GM23338 (cell line): ENCODE measurements at regions not wholly inside any gene's neighbourhood (a gene's known extent, or its start where the extent isn't known, plus 50 kb on each side); places are given as distances from the start of the nearest gene placed in this dataset.

Experiments
- ATAC-seq: fragments of 200-7000 bp; cut with Tn5 transposase; 3 replicates; pipeline ENCODE4 v1.9.1; 2020
- DNase-seq: peaks from one replicate; pipeline ENCODE4 v3.0.0-alpha.2; 2015; ENCODE audit warnings: low spot score
- H2AFZ ChIP-seq: fragments of 200-600 bp; sonication (generic); 2 replicates; pipeline ENCODE4 v1.8.0; 2016; ENCODE audit warnings: antibody characterized with exemption, mild to moderate bottlenecking, moderate library complexity
- H3F3A ChIP-seq: fragments of 200-600 bp; sonication (generic); replicated peaks from 2 replicates; pipeline ENCODE4 v1.8.0; 2017; ENCODE audit warnings: antibody characterized with exemption, mixed run types, low read depth
- H3K27ac ChIP-seq: fragments of 200-600 bp; sonication (generic); 2 replicates; pipeline ENCODE4 v1.6.1; 2016; ENCODE audit warnings: low read depth
- H3K27me3 ChIP-seq: fragments of 200-600 bp; sonication (generic); 2 replicates; pipeline ENCODE4 v1.8.0; 2016; ENCODE audit warnings: mild to moderate bottlenecking, mixed run types, moderate library complexity; ENCODE audit not compliant: insufficient read depth
- H3K36me3 ChIP-seq: fragments of 200-600 bp; sonication (generic); 2 replicates; pipeline ENCODE4 v1.8.0; 2016; ENCODE audit warnings: mild to moderate bottlenecking; ENCODE audit not compliant: insufficient read depth
- H3K4me1 ChIP-seq: fragments of 200-600 bp; sonication (generic); 2 replicates; pipeline ENCODE4 v1.8.0; 2016; ENCODE audit warnings: mild to moderate bottlenecking, moderate library complexity; ENCODE audit not compliant: insufficient read depth
- H3K4me2 ChIP-seq: fragments of 200-600 bp; sonication (generic); 2 replicates; pipeline ENCODE4 v1.7.1; 2017; ENCODE audit warnings: mixed run types
- H3K4me3 ChIP-seq: fragments of 200-600 bp; sonication (generic); 2 replicates; pipeline ENCODE4 v1.6.1; 2016; ENCODE audit warnings: mixed run types
- H3K79me2 ChIP-seq: fragments of 200-600 bp; sonication (generic); replicated peaks from 2 replicates; pipeline ENCODE4 v1.8.0; 2017; ENCODE audit warnings: mild to moderate bottlenecking; ENCODE audit not compliant: insufficient read depth
- H3K9me2 ChIP-seq: fragments of 200-600 bp; sonication (generic); 2 replicates; pipeline ENCODE4 v1.8.0; 2017; ENCODE audit not compliant: insufficient read depth
- H4K20me1 ChIP-seq: fragments of 200-600 bp; sonication (generic); replicated peaks from 2 replicates; pipeline ENCODE4 v1.8.0; 2017; ENCODE audit warnings: mild to moderate bottlenecking; ENCODE audit not compliant: insufficient read depth
- H3K27ac Mint-ChIP-seq: 2 replicates; pipeline ENCODE4 v1.8.0; 2020; ENCODE audit warnings: inconsistent platforms, mild to moderate bottlenecking, moderate library complexity, mixed read lengths
- H3K27me3 Mint-ChIP-seq: 3 replicates; pipeline ENCODE4 v1.8.0; 2022; ENCODE audit warnings: low read depth, mild to moderate bottlenecking, moderate library complexity, mixed read lengths, inconsistent platforms; ENCODE audit not compliant: insufficient read depth, poor library complexity
- H3K36me3 Mint-ChIP-seq: 3 replicates; pipeline ENCODE4 v1.8.0; 2021; ENCODE audit warnings: low read depth, mild to moderate bottlenecking, inconsistent platforms, moderate library complexity, mixed read lengths
- H3K4me1 Mint-ChIP-seq: 3 replicates; pipeline ENCODE4 v1.8.0; 2020; ENCODE audit warnings: mild to moderate bottlenecking, inconsistent platforms, mixed read lengths
- H3K4me3 Mint-ChIP-seq: 3 replicates; pipeline ENCODE4 v1.8.0; 2021; ENCODE audit warnings: moderate library complexity, mild to moderate bottlenecking, inconsistent platforms, mixed read lengths
- H3K9me3 Mint-ChIP-seq: 3 replicates; pipeline ENCODE4 v1.8.0; 2020; ENCODE audit warnings: moderate library complexity, mild to moderate bottlenecking, inconsistent platforms, mixed read lengths
- CREB1 ChIP-seq: fragments of 250-450 bp; sonication (Bioruptor Pico); IDR thresholded peaks from 2 replicates; pipeline ENCODE4 v1.5.0; 2020; ENCODE audit warnings: low read depth, mild to moderate bottlenecking, moderate library complexity
- NANOG ChIP-seq: IDR thresholded peaks from 2 replicates; pipeline ENCODE4 v1.6.1; 2016; ENCODE audit warnings: antibody characterized with exemption, borderline replicate concordance
- ZNF114 ChIP-seq: fragments of 250-450 bp; sonication (Bioruptor Pico); IDR thresholded peaks from 2 replicates; pipeline ENCODE4 v1.5.0; 2020; ENCODE audit warnings: mild to moderate bottlenecking, moderate library complexity
- TF ChIP-seq, protein P1 (sequence below): fragments of 250-450 bp; sonication (Bioruptor Pico); IDR thresholded peaks from 2 replicates; pipeline ENCODE4 v1.5.0; 2020; ENCODE audit warnings: mild to moderate bottlenecking, moderate library complexity
- TF ChIP-seq, protein P2 (sequence below), 2 experiments: fragments of 200-600 bp in 1 of 2; sonication (generic) in 1 of 2; conservative IDR thresholded peaks; 2 replicates each; pipeline versions ENCODE4 v1.5.1 to v1.6.1; 2016 to 2017; ENCODE audit warnings: antibody characterized with exemption in 2 of 2, low read depth in 2 of 2, mild to moderate bottlenecking in 2 of 2, moderate library complexity in 1 of 2

DNA sequence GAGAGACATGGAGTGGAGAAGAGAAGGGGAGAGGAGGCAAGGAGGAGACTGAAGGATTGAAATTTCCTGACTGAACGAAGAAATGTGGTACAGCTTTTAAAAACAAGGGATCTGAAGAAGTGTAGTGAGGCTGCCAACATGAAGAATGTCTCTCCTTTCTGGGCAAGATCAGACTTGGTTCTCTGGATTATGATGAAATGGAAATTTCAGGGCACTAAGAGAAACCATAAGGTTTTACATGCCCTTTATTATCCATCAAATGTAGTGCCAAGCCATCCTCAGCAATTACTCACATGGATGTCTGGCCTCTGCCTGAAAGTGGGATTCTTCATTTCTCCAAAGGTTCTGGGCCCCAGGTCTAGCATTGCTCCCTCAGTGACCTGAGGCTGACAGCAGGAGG lies 77.6 kb upstream of the CCDC80 start (continued):
- TF ChIP-seq, protein P1, sequence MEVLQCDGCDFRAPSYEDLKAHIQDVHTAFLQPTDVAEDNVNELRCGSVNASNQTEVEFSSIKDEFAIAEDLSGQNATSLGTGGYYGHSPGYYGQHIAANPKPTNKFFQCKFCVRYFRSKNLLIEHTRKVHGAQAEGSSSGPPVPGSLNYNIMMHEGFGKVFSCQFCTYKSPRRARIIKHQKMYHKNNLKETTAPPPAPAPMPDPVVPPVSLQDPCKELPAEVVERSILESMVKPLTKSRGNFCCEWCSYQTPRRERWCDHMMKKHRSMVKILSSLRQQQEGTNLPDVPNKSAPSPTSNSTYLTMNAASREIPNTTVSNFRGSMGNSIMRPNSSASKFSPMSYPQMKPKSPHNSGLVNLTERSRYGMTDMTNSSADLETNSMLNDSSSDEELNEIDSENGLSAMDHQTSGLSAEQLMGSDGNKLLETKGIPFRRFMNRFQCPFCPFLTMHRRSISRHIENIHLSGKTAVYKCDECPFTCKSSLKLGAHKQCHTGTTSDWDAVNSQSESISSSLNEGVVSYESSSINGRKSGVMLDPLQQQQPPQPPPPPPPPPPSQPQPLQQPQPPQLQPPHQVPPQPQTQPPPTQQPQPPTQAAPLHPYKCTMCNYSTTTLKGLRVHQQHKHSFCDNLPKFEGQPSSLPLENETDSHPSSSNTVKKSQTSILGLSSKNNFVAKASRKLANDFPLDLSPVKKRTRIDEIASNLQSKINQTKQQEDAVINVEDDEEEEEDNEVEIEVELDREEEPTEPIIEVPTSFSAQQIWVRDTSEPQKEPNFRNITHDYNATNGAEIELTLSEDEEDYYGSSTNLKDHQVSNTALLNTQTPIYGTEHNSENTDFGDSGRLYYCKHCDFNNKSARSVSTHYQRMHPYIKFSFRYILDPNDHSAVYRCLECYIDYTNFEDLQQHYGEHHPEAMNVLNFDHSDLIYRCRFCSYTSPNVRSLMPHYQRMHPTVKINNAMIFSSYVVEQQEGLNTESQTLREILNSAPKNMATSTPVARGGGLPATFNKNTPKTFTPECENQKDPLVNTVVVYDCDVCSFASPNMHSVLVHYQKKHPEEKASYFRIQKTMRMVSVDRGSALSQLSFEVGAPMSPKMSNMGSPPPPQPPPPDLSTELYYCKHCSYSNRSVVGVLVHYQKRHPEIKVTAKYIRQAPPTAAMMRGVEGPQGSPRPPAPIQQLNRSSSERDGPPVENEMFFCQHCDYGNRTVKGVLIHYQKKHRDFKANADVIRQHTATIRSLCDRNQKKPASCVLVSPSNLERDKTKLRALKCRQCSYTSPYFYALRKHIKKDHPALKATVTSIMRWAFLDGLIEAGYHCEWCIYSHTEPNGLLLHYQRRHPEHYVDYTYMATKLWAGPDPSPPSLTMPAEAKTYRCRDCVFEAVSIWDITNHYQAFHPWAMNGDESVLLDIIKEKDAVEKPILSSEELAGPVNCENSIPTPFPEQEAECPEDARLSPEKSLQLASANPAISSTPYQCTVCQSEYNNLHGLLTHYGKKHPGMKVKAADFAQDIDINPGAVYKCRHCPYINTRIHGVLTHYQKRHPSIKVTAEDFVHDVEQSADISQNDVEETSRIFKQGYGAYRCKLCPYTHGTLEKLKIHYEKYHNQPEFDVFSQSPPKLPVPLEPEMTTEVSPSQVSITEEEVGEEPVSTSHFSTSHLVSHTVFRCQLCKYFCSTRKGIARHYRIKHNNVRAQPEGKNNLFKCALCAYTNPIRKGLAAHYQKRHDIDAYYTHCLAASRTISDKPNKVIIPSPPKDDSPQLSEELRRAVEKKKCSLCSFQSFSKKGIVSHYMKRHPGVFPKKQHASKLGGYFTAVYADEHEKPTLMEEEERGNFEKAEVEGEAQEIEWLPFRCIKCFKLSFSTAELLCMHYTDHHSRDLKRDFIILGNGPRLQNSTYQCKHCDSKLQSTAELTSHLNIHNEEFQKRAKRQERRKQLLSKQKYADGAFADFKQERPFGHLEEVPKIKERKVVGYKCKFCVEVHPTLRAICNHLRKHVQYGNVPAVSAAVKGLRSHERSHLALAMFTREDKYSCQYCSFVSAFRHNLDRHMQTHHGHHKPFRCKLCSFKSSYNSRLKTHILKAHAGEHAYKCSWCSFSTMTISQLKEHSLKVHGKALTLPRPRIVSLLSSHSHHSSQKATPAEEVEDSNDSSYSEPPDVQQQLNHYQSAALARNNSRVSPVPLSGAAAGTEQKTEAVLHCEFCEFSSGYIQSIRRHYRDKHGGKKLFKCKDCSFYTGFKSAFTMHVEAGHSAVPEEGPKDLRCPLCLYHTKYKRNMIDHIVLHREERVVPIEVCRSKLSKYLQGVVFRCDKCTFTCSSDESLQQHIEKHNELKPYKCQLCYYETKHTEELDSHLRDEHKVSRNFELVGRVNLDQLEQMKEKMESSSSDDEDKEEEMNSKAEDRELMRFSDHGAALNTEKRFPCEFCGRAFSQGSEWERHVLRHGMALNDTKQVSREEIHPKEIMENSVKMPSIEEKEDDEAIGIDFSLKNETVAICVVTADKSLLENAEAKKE (CRISPR knock-in tag), result no peak
- TF ChIP-seq, protein P2, sequence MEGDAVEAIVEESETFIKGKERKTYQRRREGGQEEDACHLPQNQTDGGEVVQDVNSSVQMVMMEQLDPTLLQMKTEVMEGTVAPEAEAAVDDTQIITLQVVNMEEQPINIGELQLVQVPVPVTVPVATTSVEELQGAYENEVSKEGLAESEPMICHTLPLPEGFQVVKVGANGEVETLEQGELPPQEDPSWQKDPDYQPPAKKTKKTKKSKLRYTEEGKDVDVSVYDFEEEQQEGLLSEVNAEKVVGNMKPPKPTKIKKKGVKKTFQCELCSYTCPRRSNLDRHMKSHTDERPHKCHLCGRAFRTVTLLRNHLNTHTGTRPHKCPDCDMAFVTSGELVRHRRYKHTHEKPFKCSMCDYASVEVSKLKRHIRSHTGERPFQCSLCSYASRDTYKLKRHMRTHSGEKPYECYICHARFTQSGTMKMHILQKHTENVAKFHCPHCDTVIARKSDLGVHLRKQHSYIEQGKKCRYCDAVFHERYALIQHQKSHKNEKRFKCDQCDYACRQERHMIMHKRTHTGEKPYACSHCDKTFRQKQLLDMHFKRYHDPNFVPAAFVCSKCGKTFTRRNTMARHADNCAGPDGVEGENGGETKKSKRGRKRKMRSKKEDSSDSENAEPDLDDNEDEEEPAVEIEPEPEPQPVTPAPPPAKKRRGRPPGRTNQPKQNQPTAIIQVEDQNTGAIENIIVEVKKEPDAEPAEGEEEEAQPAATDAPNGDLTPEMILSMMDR (conservative IDR thresholded peaks at IDR 0.05; ENCODE audit: low read depth in 2 of 2), result no peak
- no peak for TF ChIP-seq ZNF114 (CRISPR knock-in tag)

DNA sequence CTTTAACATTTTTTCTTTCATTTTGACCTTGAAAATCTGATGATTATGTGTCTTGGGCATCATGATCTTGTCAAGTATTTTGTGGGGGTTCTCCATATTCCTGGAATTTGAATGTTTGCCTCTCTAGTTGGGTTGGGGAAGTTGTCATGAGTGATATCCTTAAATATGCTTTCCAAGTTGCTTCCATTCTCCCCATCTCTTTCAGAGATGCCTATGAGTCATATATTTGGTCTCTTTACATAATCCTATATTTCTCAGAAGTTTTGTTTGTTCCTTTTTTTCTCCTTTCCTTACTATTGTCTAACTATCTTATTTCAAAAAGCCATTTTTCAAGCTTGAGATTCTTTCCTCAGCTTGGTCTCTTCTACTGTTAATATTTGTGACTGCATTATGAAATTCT lies 69.0 kb upstream of the CCDC80 start:
- Histone ChIP-seq H2AFZ (no peak overlapping the region), H3F3A (no peaks in the 10 kb centered on the region), H3K4me2 (no peak overlapping the region), H3K9me2 (peaks cover 4% of the 10 kb centered on the region; the same call in 1 of the 2 replicates), H3K27ac (no peak overlapping the region), H3K4me1 (no peaks in the 10 kb centered on the region), H3K79me2 (no peaks in the 10 kb centered on the region), H4K20me1 (no peaks in the 10 kb centered on the region), H3K4me3 (no peak overlapping the region), H3K27me3 (no peaks in the 10 kb centered on the region), H3K36me3 (no peaks in the 10 kb centered on the region)
- Mint-ChIP-seq H3K9me3 (no peaks in the 10 kb centered on the region), H3K27ac (no peak overlapping the region), H3K36me3 (no peaks in the 10 kb centered on the region), H3K27me3 (peaks cover 3% of the 10 kb centered on the region), H3K4me1 (no peaks in the 10 kb centered on the region), H3K4me3 (no peak overlapping the region)
- no peak for ATAC-seq
- TF ChIP-seq NANOG, result no peak
- TF ChIP-seq CREB1, result no peak
- DNase-seq, result no peak
